Neural cell (in vitro differentiated cells): ENCODE measurements at regions not wholly inside any gene's neighbourhood (a gene's known extent, or its start where the extent isn't known, plus 50 kb on each side); places are given as distances from the start of the nearest gene placed in this dataset.

Source experiments
- H2AFZ ChIP-seq: fragments of 200-600, 300-800 bp; sonication (generic), shearing (Covaris generic); 2 replicates; pipeline ENCODE4 v1.6.0; 2014; ENCODE audit warnings: low read depth, mild to moderate bottlenecking, antibody characterized with exemption, low read length, moderate library complexity
- H3F3A ChIP-seq: fragments of 200-600 bp; shearing (Covaris generic); 2 replicates; pipeline ENCODE4 v1.6.1; 2016; ENCODE audit warnings: mild to moderate bottlenecking, moderate library complexity, mixed read lengths, antibody characterized with exemption, low read length; ENCODE audit not compliant: insufficient read depth, poor library complexity, severe bottlenecking
- H3K27ac ChIP-seq: fragments of 200-600, 300-800 bp; sonication (generic), shearing (Covaris generic); 2 replicates; pipeline ENCODE4 v1.5.1; 2014; ENCODE audit warnings: mild to moderate bottlenecking, low read length, moderate library complexity
- H3K27me3 ChIP-seq: fragments of 300-800, 200-600 bp; sonication (generic), shearing (Covaris generic); 2 replicates; pipeline ENCODE4 v1.6.0; 2014; ENCODE audit warnings: mild to moderate bottlenecking, low read depth, low read length, moderate library complexity; ENCODE audit not compliant: insufficient read depth
- H3K36me3 ChIP-seq: fragments of 300-800, 200-600 bp; sonication (generic), shearing (Covaris generic); 2 replicates; pipeline ENCODE4 v1.5.1; 2014; ENCODE audit warnings: mild to moderate bottlenecking, antibody characterized with exemption, low read length, moderate library complexity; ENCODE audit not compliant: insufficient read depth
- H3K4me2 ChIP-seq: fragments of 300-800, 200-600 bp; sonication (generic), shearing (Covaris generic); 2 replicates; pipeline ENCODE4 v1.6.0; 2014; ENCODE audit warnings: mild to moderate bottlenecking, low read length
- H3K4me3 ChIP-seq: fragments of 300-800, 200-600 bp; sonication (generic), shearing (Covaris generic); 2 replicates; pipeline ENCODE4 v1.5.1; 2014; ENCODE audit warnings: mild to moderate bottlenecking, low read length, moderate library complexity
- H3K79me2 ChIP-seq: fragments of 200-600 bp; shearing (Covaris generic); replicated peaks from 2 replicates; pipeline ENCODE4 v1.6.0; 2014; ENCODE audit warnings: mild to moderate bottlenecking, low read length, moderate library complexity; ENCODE audit not compliant: insufficient read depth
- H3K9ac ChIP-seq: fragments of 300-800, 200-600 bp; sonication (generic), shearing (Covaris generic); 2 replicates; pipeline ENCODE4 v1.6.1; 2016; ENCODE audit warnings: mild to moderate bottlenecking, low read length, mixed read lengths
- H3K9me2 ChIP-seq: fragments of 200-600 bp; shearing (Covaris generic); 2 replicates; pipeline ENCODE4 v1.6.1; 2016; ENCODE audit warnings: mild to moderate bottlenecking, low read length, mixed read lengths; ENCODE audit not compliant: insufficient read depth
- H3K9me3 ChIP-seq: fragments of 200-600, 300-800 bp; sonication (generic), shearing (Covaris generic); 2 replicates; pipeline ENCODE4 v1.6.1; 2016; ENCODE audit warnings: mild to moderate bottlenecking, mixed run types, low read length, moderate library complexity, mixed read lengths
- H4K20me1 ChIP-seq: fragments of 200-600 bp; shearing (Covaris generic); 2 replicates; pipeline ENCODE4 v1.6.1; 2016; ENCODE audit warnings: mild to moderate bottlenecking, mixed run types; ENCODE audit not compliant: insufficient read depth
- CTCF ChIP-seq: fragments of 450-650 bp; IDR thresholded peaks from 2 replicates; pipeline ENCODE4 v1.5.1; 2014; ENCODE audit warnings: antibody characterized with exemption, mild to moderate bottlenecking, moderate library complexity; ENCODE audit not compliant: poor library complexity, severe bottlenecking
- EP300 ChIP-seq: fragments of 450-650 bp; conservative IDR thresholded peaks from 2 replicates; pipeline ENCODE4 v1.6.1; 2014; ENCODE audit warnings: antibody characterized with exemption, mild to moderate bottlenecking, moderate library complexity; ENCODE audit not compliant: poor library complexity, severe bottlenecking
- EZH2 ChIP-seq: fragments of 200-600, 300-800 bp; shearing (Covaris generic), sonication (generic); IDR thresholded peaks from 2 replicates; pipeline ENCODE4 v1.6.1; 2014; ENCODE audit warnings: antibody characterized with exemption, low read length, borderline replicate concordance, mild to moderate bottlenecking; ENCODE audit not compliant: insufficient read depth, poor library complexity, severe bottlenecking
- MXI1 ChIP-seq: fragments of 450-650 bp; conservative IDR thresholded peaks from 2 replicates; pipeline ENCODE4 v1.6.1; 2014; ENCODE audit warnings: antibody characterized with exemption, mild to moderate bottlenecking; ENCODE audit not compliant: poor library complexity, severe bottlenecking
- POLR2AphosphoS5 ChIP-seq: IDR thresholded peaks from 2 replicates; pipeline ENCODE4 v1.6.1; 2012
- RAD21 ChIP-seq: fragments of 450-650 bp; conservative IDR thresholded peaks from 2 replicates; pipeline ENCODE4 v1.6.1; 2014; ENCODE audit warnings: antibody characterized with exemption, mild to moderate bottlenecking, moderate library complexity
- REST ChIP-seq: IDR thresholded peaks from 2 replicates; pipeline ENCODE4 v1.6.1; 2012; ENCODE audit warnings: borderline replicate concordance
- SMC3 ChIP-seq: fragments of 450-650 bp; conservative IDR thresholded peaks from 2 replicates; pipeline ENCODE4 v1.6.1; 2014; ENCODE audit warnings: antibody characterized with exemption, mild to moderate bottlenecking, moderate library complexity; ENCODE audit not compliant: poor library complexity
- TAF1 ChIP-seq: IDR thresholded peaks from 2 replicates; pipeline ENCODE4 v1.6.1; 2012; ENCODE audit warnings: low read depth

GRCh38 chr7:1340031-1340430, 107.4 kb downstream of the UNCX start:
- Histone ChIP-seq H3K9me2 (no peaks in the 10 kb centered on the region), H3K9me3 (no peaks in the 10 kb centered on the region), H3K79me2 (no peaks in the 10 kb centered on the region), H3K36me3 (no peaks in the 10 kb centered on the region), H3K27me3 (no peaks in the 10 kb centered on the region), H3K9ac (no peak overlapping the region), H3K4me3 (no peak overlapping the region), H4K20me1 (no peaks in the 10 kb centered on the region), H3F3A (no peaks in the 10 kb centered on the region), H3K27ac (no peak overlapping the region), H2AFZ (no peak overlapping the region), H3K4me2 (no peak overlapping the region)
- TF ChIP-seq CTCF (no peak), TAF1 (no peak), POLR2AphosphoS5 (no peak), SMC3 (no peak), REST (no peak), EZH2 (no peak), RAD21 (no peak), EP300 (no peak), MXI1 (no peak)

GRCh38 chr7:1340461-1341360, 108.0 kb downstream of the UNCX start:
- no peak overlapping the region for H3K4me3 ChIP-seq
- no peak overlapping the region for H3K4me2 ChIP-seq
- no peaks in the 10 kb centered on the region for H3K27me3 ChIP-seq
- H4K20me1 ChIP-seq: no peaks in the 10 kb centered on the region
- H3K79me2 ChIP-seq: no peaks in the 10 kb centered on the region
- no peaks in the 10 kb centered on the region for H3K9me3 ChIP-seq
- TF ChIP-seq POLR2AphosphoS5: no peak
- TF ChIP-seq EP300: no peak
- no peak for TF ChIP-seq RAD21
- no peak for TF ChIP-seq EZH2
- TF ChIP-seq SMC3: no peak
- no peak for TF ChIP-seq REST
- H3K9me2 ChIP-seq: no peaks in the 10 kb centered on the region
- H2AFZ ChIP-seq: no peak overlapping the region
- H3K9ac ChIP-seq: no peak overlapping the region
- no peak overlapping the region for H3K27ac ChIP-seq
- no peaks in the 10 kb centered on the region for H3F3A ChIP-seq
- H3K36me3 ChIP-seq: no peaks in the 10 kb centered on the region
